ENCODE measurements at regions not wholly inside any gene's neighbourhood (a gene's known extent, or its start where the extent isn't known, plus 50 kb on each side); places are given as distances from the start of the nearest gene placed in this dataset.

DNA sequence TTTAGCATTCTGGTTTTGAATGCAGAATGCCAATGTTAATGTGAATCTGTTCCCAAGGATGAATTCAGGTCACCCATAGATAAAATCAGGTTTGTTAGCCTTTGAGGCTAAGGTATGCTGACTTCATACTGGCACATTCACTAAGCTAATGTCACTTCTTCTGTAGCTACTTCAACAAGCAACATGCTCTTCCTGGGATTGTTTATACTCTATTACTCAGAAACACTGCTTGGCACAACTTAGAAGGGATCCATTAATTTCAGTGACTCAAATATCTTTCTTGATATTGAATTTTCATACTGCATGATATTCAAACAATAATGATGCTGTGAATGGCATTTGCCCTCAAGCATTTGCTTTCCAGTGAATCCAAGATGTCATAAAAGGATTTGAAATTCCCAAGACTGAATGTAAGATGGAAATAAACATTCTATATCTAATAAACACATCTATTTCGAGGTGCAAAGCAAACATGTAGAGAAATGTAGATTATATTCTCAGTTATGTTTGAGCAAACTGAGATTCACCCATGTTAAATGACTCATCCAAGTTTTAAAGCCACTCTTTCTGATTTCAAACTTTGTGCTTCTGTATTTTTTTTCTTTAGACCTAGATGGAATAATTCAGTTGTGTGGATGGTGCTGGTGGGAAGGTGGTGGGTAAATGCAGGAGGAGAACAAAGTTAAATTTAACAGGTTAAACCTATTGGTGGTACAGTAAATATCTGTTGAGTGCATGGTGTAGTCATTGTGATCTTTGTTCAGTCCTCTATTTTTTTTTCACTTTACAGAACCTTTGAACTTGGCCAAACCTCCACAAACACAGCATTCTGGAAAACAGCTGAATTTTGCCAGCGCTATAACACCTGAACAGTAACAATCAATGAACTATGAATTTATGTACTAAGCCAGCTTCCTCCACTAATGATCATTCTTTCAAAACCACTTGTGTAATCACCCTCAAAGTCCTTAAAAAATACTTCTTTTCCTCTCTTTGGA lies 162.1 kb upstream of the XIRP2 start:
- Histone ChIP-seq H3F3A (replicated peaks; ENCODE audit: low read depth) (no peaks in the 10 kb centered on the region), H3K27me3 (ENCODE audit: insufficient read depth) (no peaks in the 10 kb centered on the region), H2AFZ (no peak overlapping the region), H3K4me2 (no peak overlapping the region), H3K4me3 (no peak overlapping the region), H3K27ac (ENCODE audit: low read depth) (no peak overlapping the region), H3K4me1 (ENCODE audit: insufficient read depth) (no peaks in the 10 kb centered on the region), H4K20me1 (replicated peaks; ENCODE audit: insufficient read depth) (no peaks in the 10 kb centered on the region), H3K36me3 (ENCODE audit: insufficient read depth) (no peaks in the 10 kb centered on the region), H3K79me2 (replicated peaks; ENCODE audit: insufficient read depth) (no peaks in the 10 kb centered on the region), H3K9me2 (ENCODE audit: insufficient read depth) (no peaks in the 10 kb centered on the region)
- peaks cover 20% of the 10 kb centered on the region for H3K9me3 Mint-ChIP-seq
- ATAC-seq (no peak), DNase-seq (ENCODE audit: low spot score) (no peak)
- H3K4me3 Mint-ChIP-seq: no peak overlapping the region
- H3K27ac Mint-ChIP-seq: no peak overlapping the region
- peaks cover 6% of the 10 kb centered on the region for H3K36me3 Mint-ChIP-seq (ENCODE audit: low read depth)
- no peaks in the 10 kb centered on the region for H3K4me1 Mint-ChIP-seq
- TF ChIP-seq, protein P1, sequence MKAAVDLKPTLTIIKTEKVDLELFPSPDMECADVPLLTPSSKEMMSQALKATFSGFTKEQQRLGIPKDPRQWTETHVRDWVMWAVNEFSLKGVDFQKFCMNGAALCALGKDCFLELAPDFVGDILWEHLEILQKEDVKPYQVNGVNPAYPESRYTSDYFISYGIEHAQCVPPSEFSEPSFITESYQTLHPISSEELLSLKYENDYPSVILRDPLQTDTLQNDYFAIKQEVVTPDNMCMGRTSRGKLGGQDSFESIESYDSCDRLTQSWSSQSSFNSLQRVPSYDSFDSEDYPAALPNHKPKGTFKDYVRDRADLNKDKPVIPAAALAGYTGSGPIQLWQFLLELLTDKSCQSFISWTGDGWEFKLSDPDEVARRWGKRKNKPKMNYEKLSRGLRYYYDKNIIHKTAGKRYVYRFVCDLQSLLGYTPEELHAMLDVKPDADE (IDR thresholded peaks at IDR 0.05): no peak
- TF ChIP-seq, protein P2, sequence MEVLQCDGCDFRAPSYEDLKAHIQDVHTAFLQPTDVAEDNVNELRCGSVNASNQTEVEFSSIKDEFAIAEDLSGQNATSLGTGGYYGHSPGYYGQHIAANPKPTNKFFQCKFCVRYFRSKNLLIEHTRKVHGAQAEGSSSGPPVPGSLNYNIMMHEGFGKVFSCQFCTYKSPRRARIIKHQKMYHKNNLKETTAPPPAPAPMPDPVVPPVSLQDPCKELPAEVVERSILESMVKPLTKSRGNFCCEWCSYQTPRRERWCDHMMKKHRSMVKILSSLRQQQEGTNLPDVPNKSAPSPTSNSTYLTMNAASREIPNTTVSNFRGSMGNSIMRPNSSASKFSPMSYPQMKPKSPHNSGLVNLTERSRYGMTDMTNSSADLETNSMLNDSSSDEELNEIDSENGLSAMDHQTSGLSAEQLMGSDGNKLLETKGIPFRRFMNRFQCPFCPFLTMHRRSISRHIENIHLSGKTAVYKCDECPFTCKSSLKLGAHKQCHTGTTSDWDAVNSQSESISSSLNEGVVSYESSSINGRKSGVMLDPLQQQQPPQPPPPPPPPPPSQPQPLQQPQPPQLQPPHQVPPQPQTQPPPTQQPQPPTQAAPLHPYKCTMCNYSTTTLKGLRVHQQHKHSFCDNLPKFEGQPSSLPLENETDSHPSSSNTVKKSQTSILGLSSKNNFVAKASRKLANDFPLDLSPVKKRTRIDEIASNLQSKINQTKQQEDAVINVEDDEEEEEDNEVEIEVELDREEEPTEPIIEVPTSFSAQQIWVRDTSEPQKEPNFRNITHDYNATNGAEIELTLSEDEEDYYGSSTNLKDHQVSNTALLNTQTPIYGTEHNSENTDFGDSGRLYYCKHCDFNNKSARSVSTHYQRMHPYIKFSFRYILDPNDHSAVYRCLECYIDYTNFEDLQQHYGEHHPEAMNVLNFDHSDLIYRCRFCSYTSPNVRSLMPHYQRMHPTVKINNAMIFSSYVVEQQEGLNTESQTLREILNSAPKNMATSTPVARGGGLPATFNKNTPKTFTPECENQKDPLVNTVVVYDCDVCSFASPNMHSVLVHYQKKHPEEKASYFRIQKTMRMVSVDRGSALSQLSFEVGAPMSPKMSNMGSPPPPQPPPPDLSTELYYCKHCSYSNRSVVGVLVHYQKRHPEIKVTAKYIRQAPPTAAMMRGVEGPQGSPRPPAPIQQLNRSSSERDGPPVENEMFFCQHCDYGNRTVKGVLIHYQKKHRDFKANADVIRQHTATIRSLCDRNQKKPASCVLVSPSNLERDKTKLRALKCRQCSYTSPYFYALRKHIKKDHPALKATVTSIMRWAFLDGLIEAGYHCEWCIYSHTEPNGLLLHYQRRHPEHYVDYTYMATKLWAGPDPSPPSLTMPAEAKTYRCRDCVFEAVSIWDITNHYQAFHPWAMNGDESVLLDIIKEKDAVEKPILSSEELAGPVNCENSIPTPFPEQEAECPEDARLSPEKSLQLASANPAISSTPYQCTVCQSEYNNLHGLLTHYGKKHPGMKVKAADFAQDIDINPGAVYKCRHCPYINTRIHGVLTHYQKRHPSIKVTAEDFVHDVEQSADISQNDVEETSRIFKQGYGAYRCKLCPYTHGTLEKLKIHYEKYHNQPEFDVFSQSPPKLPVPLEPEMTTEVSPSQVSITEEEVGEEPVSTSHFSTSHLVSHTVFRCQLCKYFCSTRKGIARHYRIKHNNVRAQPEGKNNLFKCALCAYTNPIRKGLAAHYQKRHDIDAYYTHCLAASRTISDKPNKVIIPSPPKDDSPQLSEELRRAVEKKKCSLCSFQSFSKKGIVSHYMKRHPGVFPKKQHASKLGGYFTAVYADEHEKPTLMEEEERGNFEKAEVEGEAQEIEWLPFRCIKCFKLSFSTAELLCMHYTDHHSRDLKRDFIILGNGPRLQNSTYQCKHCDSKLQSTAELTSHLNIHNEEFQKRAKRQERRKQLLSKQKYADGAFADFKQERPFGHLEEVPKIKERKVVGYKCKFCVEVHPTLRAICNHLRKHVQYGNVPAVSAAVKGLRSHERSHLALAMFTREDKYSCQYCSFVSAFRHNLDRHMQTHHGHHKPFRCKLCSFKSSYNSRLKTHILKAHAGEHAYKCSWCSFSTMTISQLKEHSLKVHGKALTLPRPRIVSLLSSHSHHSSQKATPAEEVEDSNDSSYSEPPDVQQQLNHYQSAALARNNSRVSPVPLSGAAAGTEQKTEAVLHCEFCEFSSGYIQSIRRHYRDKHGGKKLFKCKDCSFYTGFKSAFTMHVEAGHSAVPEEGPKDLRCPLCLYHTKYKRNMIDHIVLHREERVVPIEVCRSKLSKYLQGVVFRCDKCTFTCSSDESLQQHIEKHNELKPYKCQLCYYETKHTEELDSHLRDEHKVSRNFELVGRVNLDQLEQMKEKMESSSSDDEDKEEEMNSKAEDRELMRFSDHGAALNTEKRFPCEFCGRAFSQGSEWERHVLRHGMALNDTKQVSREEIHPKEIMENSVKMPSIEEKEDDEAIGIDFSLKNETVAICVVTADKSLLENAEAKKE (CRISPR knock-in tag; IDR thresholded peaks at IDR 0.05): no peak
- no peak for TF ChIP-seq ZNF114 (CRISPR knock-in tag; IDR thresholded peaks at IDR 0.05)
- no peak for TF ChIP-seq CTCF (conservative IDR thresholded peaks at IDR 0.05; ENCODE audit: low read depth in 2 of 2)
- no peak for TF ChIP-seq JUNB (IDR thresholded peaks at IDR 0.05; ENCODE audit: unreplicated experiment)
- no peak for TF ChIP-seq STAT1 (IDR thresholded peaks at IDR 0.05; ENCODE audit: unreplicated experiment)
- H3K27me3 Mint-ChIP-seq (ENCODE audit: insufficient read depth, low read depth, poor library complexity): no peaks in the 10 kb centered on the region

Measured in GM23338 (cell line).